Body of pancreas (tissue), 4 donors: ENCODE measurements at regions not wholly inside any gene's neighbourhood (a gene's known extent, or its start where the extent isn't known, plus 50 kb on each side); places are given as distances from the start of the nearest gene placed in this dataset.
A peak's percentile ranks its signal among the peaks of the same experiment; 100 is the strongest.

Source experiments
- ATAC-seq: fragments of 150-250 bp; one replicate; pipeline ENCODE4 v1.9.1; 2016
- DNase-seq, 4 donors: peaks; one replicate each; pipeline ENCODE4 v3.0.0-alpha.2; 2019
- H3K27ac ChIP-seq, 4 donors: fragments of 200-600 bp; sonication (generic); 1 replicate in 3 of 4; 2 replicates in 1 of 4; pipeline versions ENCODE4 v1.5.1 to v1.6.1; 2016 to 2019; ENCODE audit warnings: mild to moderate bottlenecking in 1 of 4, mixed read lengths in 1 of 4, moderate library complexity in 1 of 4
- H3K27me3 ChIP-seq, 2 donors: fragments of 200-600 bp; sonication (generic); one replicate each; pipeline ENCODE4 v1.6.0; 2016; ENCODE audit warnings: mild to moderate bottlenecking in 1 of 2
- H3K36me3 ChIP-seq, 2 donors: fragments of 200-600 bp; sonication (generic); replicated peaks in 1 of 2; 2 replicates each; pipeline ENCODE4 v1.5.1; 2016; ENCODE audit warnings: low read depth in 2 of 2; ENCODE audit not compliant: insufficient read depth in 1 of 2
- H3K4me1 ChIP-seq: fragments of 200-600 bp; sonication (generic); one replicate; pipeline ENCODE4 v1.6.0; 2016
- H3K4me3 ChIP-seq, 2 donors: fragments of 200-600 bp; sonication (generic); 1 replicate in 1 of 2; 2 replicates in 1 of 2; pipeline ENCODE4 v1.5.1; 2016 to 2019
- H3K9me3 ChIP-seq, 3 donors: fragments of 200-600 bp; sonication (generic); 1 replicate in 2 of 3; 2 replicates in 1 of 3; pipeline ENCODE4 v1.5.1; 2016
- CTCF ChIP-seq, 7 experiments: fragments of 450-650 bp in 4 of 7; fragments of 200-600 bp in 3 of 7; sonication (generic) in 3 of 7; IDR thresholded peaks; one replicate each; pipeline ENCODE4 v1.5.1; 2016 to 2019; ENCODE audit warnings: antibody characterized with exemption in 7 of 7
- POLR2A ChIP-seq, 3 donors: fragments of 450-650 bp; IDR thresholded peaks; one replicate each; pipeline ENCODE4 v1.6.1; 2016; ENCODE audit warnings: antibody characterized with exemption in 3 of 3, mild to moderate bottlenecking in 2 of 3
- WGBS, 2 donors: methylation state at CpG; one replicate each; pipeline ENCODE4 v1.1.5; 2017; 5-methylcytosine and 5-hydroxymethylcytosine counted together
- intact Hi-C: fragments of 100-400 bp; cut with DNase I; formaldehyde crosslinking; loops from one replicate; pipeline ENCODE4 v1.15.1; 2023

DNA sequence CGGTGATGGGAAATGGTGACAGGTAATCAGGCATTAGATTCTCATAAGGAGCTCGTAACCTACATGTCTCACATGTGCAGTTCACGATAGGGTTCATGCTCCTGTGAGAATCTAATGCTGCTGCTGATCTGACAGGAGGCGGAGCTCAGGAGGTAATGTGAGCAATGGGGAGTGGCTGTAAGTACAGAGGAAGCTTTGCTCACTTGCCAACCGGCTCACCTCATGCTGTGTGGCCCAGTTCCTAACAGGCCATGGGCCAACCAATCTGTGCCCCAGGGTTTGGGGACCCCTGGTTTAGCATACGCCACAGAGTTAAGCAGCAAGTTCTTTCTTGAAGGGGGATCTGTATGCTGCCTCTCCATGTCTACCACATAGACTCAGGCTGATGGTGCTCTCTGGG, 133.1 kb downstream of the IQUB start:
- Histone ChIP-seq H3K4me3 (no peak overlapping the region), H3K27me3 (no peaks in the 10 kb centered on the region), H3K4me1 (no peaks in the 10 kb centered on the region), H3K27ac (no peak overlapping the region), H3K9me3 (no peaks in the 10 kb centered on the region), H3K36me3 (no peaks in the 10 kb centered on the region)
- intact Hi-C loops = no loop called here
- WGBS, 2 donors = 57 to 73% methylated on average over 6 of the region's 6 CpGs
- DNase-seq (peak in 3 of 4 donors; percentile 14 to 47 (median 37)), ATAC-seq (no peak)
- TF ChIP-seq CTCF (IDR thresholded peaks at IDR 0.05) = no peak
- no peak for TF ChIP-seq POLR2A (IDR thresholded peaks at IDR 0.05)

DNA sequence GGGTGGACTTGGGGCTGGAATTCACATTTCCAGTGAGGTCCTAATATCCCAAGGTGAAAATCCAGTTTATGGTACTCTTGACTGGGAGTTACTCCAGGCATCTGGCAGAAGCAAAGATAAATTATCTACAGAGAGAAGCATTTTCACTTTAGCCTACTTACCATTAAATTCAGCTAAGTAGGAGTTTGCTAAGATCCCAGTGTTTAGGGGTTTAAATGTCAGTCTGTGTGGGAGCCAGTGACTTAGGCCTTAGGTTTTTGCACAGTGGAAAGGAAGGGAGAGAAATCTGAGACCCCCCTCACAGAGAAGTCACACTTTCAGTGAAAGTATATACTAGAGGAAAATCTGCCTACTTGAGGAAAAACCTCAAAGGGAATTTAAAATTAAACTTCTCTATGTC, 134.2 kb downstream of the IQUB start:
- Histone ChIP-seq H3K9me3 (no peaks in the 10 kb centered on the region), H3K36me3 (no peaks in the 10 kb centered on the region), H3K4me3 (no peak overlapping the region), H3K27me3 (no peaks in the 10 kb centered on the region), H3K27ac (no peak overlapping the region), H3K4me1 (no peaks in the 10 kb centered on the region)
- intact Hi-C loops = no loop called here
- DNase-seq = no peak
- no peak for TF ChIP-seq CTCF (IDR thresholded peaks at IDR 0.05)
- TF ChIP-seq POLR2A (IDR thresholded peaks at IDR 0.05) = no peak
- no peak for ATAC-seq

GRCh38 chr7:123398921-123399320, 135.5 kb downstream of the IQUB start:
- Histone ChIP-seq H3K27ac (no peak overlapping the region), H3K9me3 (no peaks in the 10 kb centered on the region), H3K36me3 (no peaks in the 10 kb centered on the region), H3K27me3 (no peaks in the 10 kb centered on the region), H3K4me3 (no peak overlapping the region), H3K4me1 (no peaks in the 10 kb centered on the region)
- TF ChIP-seq CTCF (IDR thresholded peaks at IDR 0.05) (no peak), POLR2A (IDR thresholded peaks at IDR 0.05) (no peak)
- intact Hi-C loops = no loop called here
- ATAC-seq = no peak
- DNase-seq = no peak

- no peaks in the 10 kb centered on the region for H3K27me3 ChIP-seq
- 73% methylated on average over 6 of the region's 6 CpGs for WGBS, 2 donors
- TF ChIP-seq POLR2A (IDR thresholded peaks at IDR 0.05) (no peak), CTCF (IDR thresholded peaks at IDR 0.05) (no peak)
- no peak overlapping the region for H3K27ac ChIP-seq
- no peaks in the 10 kb centered on the region for H3K4me1 ChIP-seq
- ATAC-seq = no peak
- no peak for DNase-seq
- H3K9me3 ChIP-seq = no peaks in the 10 kb centered on the region
- H3K4me3 ChIP-seq = no peak overlapping the region
- no peaks in the 10 kb centered on the region for H3K36me3 ChIP-seq
- intact Hi-C loops = no loop called here
Observed at GRCh38 chr7:123397746-123398338, 136.6 kb downstream of the IQUB start.

GRCh38 chr7:123393623-123394022, 140.8 kb downstream of the IQUB start:
- no peaks in the 10 kb centered on the region for H3K9me3 ChIP-seq
- WGBS, 2 donors = 34 to 44% methylated on average over 6 of the region's 6 CpGs
- ATAC-seq = no peak
- TF ChIP-seq POLR2A (IDR thresholded peaks at IDR 0.05) (no peak), CTCF (IDR thresholded peaks at IDR 0.05) (no peak)
- H3K4me1 ChIP-seq = no peaks in the 10 kb centered on the region
- no peaks in the 10 kb centered on the region for H3K27me3 ChIP-seq
- H3K4me3 ChIP-seq = no peak overlapping the region
- no peaks in the 10 kb centered on the region for H3K36me3 ChIP-seq
- no peak for DNase-seq
- H3K27ac ChIP-seq = no peak overlapping the region
- intact Hi-C loops = no loop called here
